Neural cell (in vitro differentiated cells): ENCODE measurements at regions not wholly inside any gene's neighbourhood (a gene's known extent, or its start where the extent isn't known, plus 50 kb on each side); places are given as distances from the start of the nearest gene placed in this dataset.

Experiments used
- EP300 ChIP-seq: fragments of 450-650 bp; conservative IDR thresholded peaks from 2 replicates; pipeline ENCODE4 v1.6.1; 2014; ENCODE audit warnings: antibody characterized with exemption, mild to moderate bottlenecking, moderate library complexity; ENCODE audit not compliant: poor library complexity, severe bottlenecking
- EZH2 ChIP-seq: fragments of 200-600, 300-800 bp; shearing (Covaris generic), sonication (generic); IDR thresholded peaks from 2 replicates; pipeline ENCODE4 v1.6.1; 2014; ENCODE audit warnings: antibody characterized with exemption, low read length, borderline replicate concordance, mild to moderate bottlenecking; ENCODE audit not compliant: insufficient read depth, poor library complexity, severe bottlenecking
- MXI1 ChIP-seq: fragments of 450-650 bp; conservative IDR thresholded peaks from 2 replicates; pipeline ENCODE4 v1.6.1; 2014; ENCODE audit warnings: antibody characterized with exemption, mild to moderate bottlenecking; ENCODE audit not compliant: poor library complexity, severe bottlenecking
- POLR2AphosphoS5 ChIP-seq: IDR thresholded peaks from 2 replicates; pipeline ENCODE4 v1.6.1; 2012
- RAD21 ChIP-seq: fragments of 450-650 bp; conservative IDR thresholded peaks from 2 replicates; pipeline ENCODE4 v1.6.1; 2014; ENCODE audit warnings: antibody characterized with exemption, mild to moderate bottlenecking, moderate library complexity
- SMC3 ChIP-seq: fragments of 450-650 bp; conservative IDR thresholded peaks from 2 replicates; pipeline ENCODE4 v1.6.1; 2014; ENCODE audit warnings: antibody characterized with exemption, mild to moderate bottlenecking, moderate library complexity; ENCODE audit not compliant: poor library complexity
- TAF1 ChIP-seq: IDR thresholded peaks from 2 replicates; pipeline ENCODE4 v1.6.1; 2012; ENCODE audit warnings: low read depth
- TF ChIP-seq, protein P1 (sequence below): fragments of 450-650 bp; IDR thresholded peaks from 2 replicates; pipeline ENCODE4 v1.5.1; 2014; ENCODE audit warnings: antibody characterized with exemption, mild to moderate bottlenecking, moderate library complexity; ENCODE audit not compliant: poor library complexity, severe bottlenecking

DNA sequence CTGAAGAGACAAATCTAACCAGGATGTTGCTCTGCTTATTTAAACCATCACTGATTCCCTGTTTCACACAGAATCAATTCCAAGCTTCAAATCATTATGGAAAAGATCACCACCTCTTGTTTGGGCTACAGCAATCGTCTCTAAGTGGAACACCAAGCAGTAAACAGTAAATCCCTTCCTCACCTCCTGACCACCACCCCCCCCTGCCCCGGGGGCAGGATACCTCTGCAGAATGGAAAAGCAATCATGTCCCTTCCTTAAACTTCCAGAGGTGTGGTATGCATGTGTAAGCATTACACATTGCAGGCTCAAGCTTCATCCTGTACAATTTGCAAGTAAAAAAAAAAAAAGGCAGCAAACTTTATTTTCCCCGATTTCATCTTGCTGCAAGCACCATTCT lies 373.8 kb downstream of the NPIPA8 start:
- TF ChIP-seq, protein P1, sequence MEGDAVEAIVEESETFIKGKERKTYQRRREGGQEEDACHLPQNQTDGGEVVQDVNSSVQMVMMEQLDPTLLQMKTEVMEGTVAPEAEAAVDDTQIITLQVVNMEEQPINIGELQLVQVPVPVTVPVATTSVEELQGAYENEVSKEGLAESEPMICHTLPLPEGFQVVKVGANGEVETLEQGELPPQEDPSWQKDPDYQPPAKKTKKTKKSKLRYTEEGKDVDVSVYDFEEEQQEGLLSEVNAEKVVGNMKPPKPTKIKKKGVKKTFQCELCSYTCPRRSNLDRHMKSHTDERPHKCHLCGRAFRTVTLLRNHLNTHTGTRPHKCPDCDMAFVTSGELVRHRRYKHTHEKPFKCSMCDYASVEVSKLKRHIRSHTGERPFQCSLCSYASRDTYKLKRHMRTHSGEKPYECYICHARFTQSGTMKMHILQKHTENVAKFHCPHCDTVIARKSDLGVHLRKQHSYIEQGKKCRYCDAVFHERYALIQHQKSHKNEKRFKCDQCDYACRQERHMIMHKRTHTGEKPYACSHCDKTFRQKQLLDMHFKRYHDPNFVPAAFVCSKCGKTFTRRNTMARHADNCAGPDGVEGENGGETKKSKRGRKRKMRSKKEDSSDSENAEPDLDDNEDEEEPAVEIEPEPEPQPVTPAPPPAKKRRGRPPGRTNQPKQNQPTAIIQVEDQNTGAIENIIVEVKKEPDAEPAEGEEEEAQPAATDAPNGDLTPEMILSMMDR, result no peak
- TF ChIP-seq EZH2, result no peak
- TF ChIP-seq EP300, result no peak
- TF ChIP-seq POLR2AphosphoS5, result no peak
- TF ChIP-seq MXI1, result no peak
- TF ChIP-seq RAD21, result no peak
- no peak for TF ChIP-seq SMC3
- TF ChIP-seq TAF1, result no peak
